ENCODE measurements at regions not wholly inside any gene's neighbourhood (a gene's known extent, or its start where the extent isn't known, plus 50 kb on each side); places are given as distances from the start of the nearest gene placed in this dataset.

DNA sequence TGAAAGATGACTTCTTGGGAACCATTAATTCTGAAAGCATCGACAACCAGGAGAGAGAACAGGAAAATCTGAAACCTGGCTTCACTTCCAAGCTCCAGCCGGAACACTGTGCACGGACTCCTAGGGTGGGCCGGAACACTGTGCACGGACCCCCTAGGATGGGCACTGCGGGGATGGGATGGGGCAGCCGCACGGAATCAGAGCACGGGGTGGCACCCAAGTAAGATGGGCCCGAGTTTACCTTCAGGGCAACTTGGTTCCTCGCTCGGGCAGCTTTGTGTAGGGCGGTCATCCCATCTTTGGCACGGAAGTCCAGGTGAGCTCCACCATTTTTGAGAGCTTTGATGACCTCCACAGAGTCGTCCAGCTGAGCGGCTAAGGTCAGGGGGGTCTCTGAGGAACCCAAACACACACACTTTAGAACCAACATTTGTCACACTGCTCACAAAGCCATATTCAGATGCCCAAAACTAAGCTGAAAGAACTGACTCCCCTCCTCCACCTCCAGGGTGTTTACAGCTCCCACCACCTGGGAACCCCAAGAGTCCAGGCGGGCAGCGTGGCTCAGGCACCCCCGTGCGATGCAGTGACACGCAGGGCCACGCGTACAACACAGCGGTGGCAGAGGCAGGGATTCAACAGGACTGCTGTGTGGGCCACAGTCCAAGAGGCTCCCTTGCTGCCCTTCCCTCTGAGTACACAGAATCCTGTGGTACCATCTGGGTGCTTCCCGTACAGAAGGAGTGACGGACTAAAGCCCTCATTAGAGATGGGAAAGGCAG lies 157.9 kb downstream of the SHANK2 start:
- Histone ChIP-seq H3K23ac (ENCODE audit: low read depth, low read length, poor library complexity) (peak overlapping the region; percentile 39), H2AFZ (ENCODE audit: low read length) (no peak overlapping the region), H4K91ac (ENCODE audit: low read depth, low read length, poor library complexity) (no peak overlapping the region), H3K9ac (ENCODE audit: low read depth, low read length, poor library complexity) (no peak overlapping the region), H3K9me3 (replicated peaks in 1 of 2; ENCODE audit: control insufficient read depth in 2 of 2, insufficient read depth in 1 of 2, low read depth in 1 of 2, low read length in 2 of 2) (peaks cover 0 to 5% of the 10 kb centered on the region in 2 donors), H3K4me1 (ENCODE audit: control insufficient read depth in 2 of 2, insufficient read depth in 1 of 2, low read depth in 1 of 2, low read length in 2 of 2) (peaks cover 0 to 3% of the 10 kb centered on the region in 2 donors), H3K79me1 (ENCODE audit: low read depth, low read length) (peaks cover 5% of the 10 kb centered on the region), H2AK5ac (ENCODE audit: low read depth, low read length) (no peak overlapping the region), H3K36me3 (replicated peaks in 1 of 2; ENCODE audit: control insufficient read depth in 2 of 2, insufficient read depth in 2 of 2, low read length in 2 of 2) (peaks cover 0 to 3% of the 10 kb centered on the region in 2 donors), H2BK12ac (ENCODE audit: low read length) (no peak overlapping the region), H3K4me2 (ENCODE audit: insufficient read depth, low read length, poor library complexity, severe bottlenecking) (no peak overlapping the region), H2BK5ac (ENCODE audit: low read length) (no peak overlapping the region), H3K27ac (replicated peaks; ENCODE audit: low read length) (no peak overlapping the region), H4K8ac (ENCODE audit: low read depth, low read length) (no peak overlapping the region), H3K4ac (ENCODE audit: low read length) (no peak overlapping the region), H2BK15ac (ENCODE audit: low read length) (no peak overlapping the region), H2BK120ac (ENCODE audit: low read depth, low read length) (no peak overlapping the region), H3K27me3 (ENCODE audit: control insufficient read depth in 3 of 3, insufficient read depth in 3 of 3, low read depth in 1 of 3, low read length in 3 of 3) (peaks cover 0 to 3% (median 0%) of the 10 kb centered on the region in 3 experiments), H3K14ac (ENCODE audit: low read length) (no peak overlapping the region), H3K4me3 (ENCODE audit: low read length in 2 of 2) (no peak overlapping the region), H3K18ac (ENCODE audit: low read length) (peak overlapping the region; percentile 28)
- no CpG with 5 or more reads among the region's 26 CpGs for WGBS, 2 donors (ENCODE audit: extremely low coverage in 2 of 2, insufficient read length in 2 of 2, insufficient replicate concordance in 1 of 2)
- no peak for DNase-seq (ENCODE audit: low spot score)

DNA sequence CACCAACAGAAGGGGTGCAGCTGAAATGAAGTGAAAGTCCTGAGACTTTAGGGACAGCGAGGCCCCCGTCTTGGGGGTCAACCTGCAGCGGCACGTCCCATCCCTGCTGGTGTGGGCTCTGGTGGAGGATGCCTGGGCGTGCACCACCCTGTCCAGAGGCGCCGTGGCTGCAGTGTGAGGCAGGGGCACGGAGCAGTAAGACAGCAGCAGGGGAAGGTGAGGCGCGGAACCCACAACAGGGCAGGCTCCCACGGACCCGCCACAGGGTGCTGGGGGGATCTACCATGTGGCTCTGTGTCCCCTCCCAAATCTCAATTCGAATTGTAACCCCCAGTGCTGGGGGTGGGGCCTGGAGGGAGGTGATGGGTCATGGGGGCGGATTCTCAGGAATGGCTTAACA lies 158.6 kb downstream of the SHANK2 start:
- no peak overlapping the region for H2AFZ ChIP-seq (ENCODE audit: low read length)
- H2BK15ac ChIP-seq (ENCODE audit: low read length), result no peak overlapping the region
- H3K18ac ChIP-seq (ENCODE audit: low read length), result peak overlapping the region; percentile 84
- H3K23ac ChIP-seq (ENCODE audit: low read depth, low read length, poor library complexity), result no peak overlapping the region
- H3K9me3 ChIP-seq (replicated peaks in 1 of 2; ENCODE audit: control insufficient read depth in 2 of 2, insufficient read depth in 1 of 2, low read depth in 1 of 2, low read length in 2 of 2), result peaks cover 0 to 5% of the 10 kb centered on the region in 2 donors
- peaks cover 0 to 3% of the 10 kb centered on the region in 2 donors for H3K36me3 ChIP-seq (replicated peaks in 1 of 2; ENCODE audit: control insufficient read depth in 2 of 2, insufficient read depth in 2 of 2, low read length in 2 of 2)
- no peak overlapping the region for H2BK5ac ChIP-seq (ENCODE audit: low read length)
- H4K91ac ChIP-seq (ENCODE audit: low read depth, low read length, poor library complexity), result no peak overlapping the region
- H3K4me3 ChIP-seq (ENCODE audit: low read length in 2 of 2), result peak overlapping the region in 1 of 2 donors; percentile 47
- H4K8ac ChIP-seq (ENCODE audit: low read depth, low read length), result no peak overlapping the region
- no peak overlapping the region for H3K9ac ChIP-seq (ENCODE audit: low read depth, low read length, poor library complexity)
- no peak overlapping the region for H2BK120ac ChIP-seq (ENCODE audit: low read depth, low read length)
- no peak overlapping the region for H3K4ac ChIP-seq (ENCODE audit: low read length)
- no peak overlapping the region for H3K27ac ChIP-seq (replicated peaks; ENCODE audit: low read length)
- peak overlapping the region; percentile 15 for H2AK5ac ChIP-seq (ENCODE audit: low read depth, low read length)
- peaks cover 5% of the 10 kb centered on the region for H3K79me1 ChIP-seq (ENCODE audit: low read depth, low read length)
- peak overlapping the region; percentile 90 for H3K14ac ChIP-seq (ENCODE audit: low read length)
- WGBS, 2 donors (ENCODE audit: extremely low coverage in 2 of 2, insufficient read length in 2 of 2, insufficient replicate concordance in 1 of 2), result no CpG with 5 or more reads among the region's 14 CpGs
- H3K4me2 ChIP-seq (ENCODE audit: insufficient read depth, low read length, poor library complexity, severe bottlenecking), result no peak overlapping the region
- no peak for DNase-seq (ENCODE audit: low spot score)
- peaks cover 0 to 4% of the 10 kb centered on the region in 2 donors for H3K4me1 ChIP-seq (ENCODE audit: control insufficient read depth in 2 of 2, insufficient read depth in 1 of 2, low read depth in 1 of 2, low read length in 2 of 2)
- peaks cover 0 to 3% (median 0%) of the 10 kb centered on the region in 3 experiments for H3K27me3 ChIP-seq (ENCODE audit: control insufficient read depth in 3 of 3, insufficient read depth in 3 of 3, low read depth in 1 of 3, low read length in 3 of 3)
- H2BK12ac ChIP-seq (ENCODE audit: low read length), result no peak overlapping the region

DNA sequence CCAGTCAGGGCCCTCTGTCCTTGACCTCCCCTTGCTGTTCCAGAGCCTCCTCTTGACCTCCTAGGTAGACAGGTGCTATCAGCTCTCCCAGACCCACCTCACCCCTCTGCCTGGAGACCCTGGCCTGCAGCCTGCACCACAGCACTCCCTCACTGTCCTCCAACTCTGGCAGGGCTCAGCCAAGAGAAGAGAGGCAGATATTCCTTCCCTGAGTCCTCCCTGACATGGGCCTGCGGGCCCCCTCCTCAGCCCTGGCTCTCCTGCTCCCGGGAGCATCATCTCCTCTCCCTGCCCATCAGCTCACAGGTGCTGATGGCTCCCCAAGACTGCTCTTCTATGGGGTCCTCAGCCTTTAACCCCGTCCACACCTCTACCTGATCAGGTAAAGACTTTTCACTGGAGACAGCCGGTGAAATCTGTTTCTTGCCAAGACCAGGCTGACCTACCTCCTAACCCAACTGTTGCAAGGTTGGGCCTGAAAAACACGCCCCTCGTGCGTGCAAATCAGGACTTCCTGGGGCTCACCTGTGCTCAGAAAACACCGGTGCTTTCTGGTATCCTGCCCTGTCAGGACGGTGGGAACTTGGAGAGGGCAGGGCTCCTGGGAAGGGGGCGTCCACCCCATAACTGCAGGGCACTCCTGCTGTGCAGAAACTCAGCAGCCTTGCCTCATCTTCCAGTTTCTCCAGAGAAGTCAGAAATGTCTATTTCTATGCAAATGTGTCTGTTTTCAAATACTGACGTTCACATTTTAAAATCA lies 160.7 kb downstream of the SHANK2 start:
- no peaks in the 10 kb centered on the region for H3K79me1 ChIP-seq (ENCODE audit: low read depth, low read length)
- H4K8ac ChIP-seq (ENCODE audit: low read depth, low read length), result no peak overlapping the region
- H3K27me3 ChIP-seq (ENCODE audit: control insufficient read depth in 3 of 3, insufficient read depth in 3 of 3, low read depth in 1 of 3, low read length in 3 of 3), result no peaks in the 10 kb centered on the region
- no peak for DNase-seq (ENCODE audit: low spot score)
- H2BK12ac ChIP-seq (ENCODE audit: low read length), result no peak overlapping the region
- H2AFZ ChIP-seq (ENCODE audit: low read length), result no peak overlapping the region
- no peak overlapping the region for H2BK15ac ChIP-seq (ENCODE audit: low read length)
- H3K4me3 ChIP-seq (ENCODE audit: low read length in 2 of 2), result no peak overlapping the region
- H3K23ac ChIP-seq (ENCODE audit: low read depth, low read length, poor library complexity), result no peak overlapping the region
- no peak overlapping the region for H3K4me2 ChIP-seq (ENCODE audit: insufficient read depth, low read length, poor library complexity, severe bottlenecking)
- peak overlapping the region; percentile 12 for H3K14ac ChIP-seq (ENCODE audit: low read length)
- H3K27ac ChIP-seq (replicated peaks; ENCODE audit: low read length), result no peak overlapping the region
- no peak overlapping the region for H2BK120ac ChIP-seq (ENCODE audit: low read depth, low read length)
- H4K91ac ChIP-seq (ENCODE audit: low read depth, low read length, poor library complexity), result no peak overlapping the region
- H2AK5ac ChIP-seq (ENCODE audit: low read depth, low read length), result peak overlapping the region; percentile 90
- peak overlapping the region; percentile 51 for H3K18ac ChIP-seq (ENCODE audit: low read length)
- H3K4ac ChIP-seq (ENCODE audit: low read length), result no peak overlapping the region
- no peaks in the 10 kb centered on the region for H3K9me3 ChIP-seq (replicated peaks in 1 of 2; ENCODE audit: control insufficient read depth in 2 of 2, insufficient read depth in 1 of 2, low read depth in 1 of 2, low read length in 2 of 2)
- H2BK5ac ChIP-seq (ENCODE audit: low read length), result peak overlapping the region; percentile 57
- H3K36me3 ChIP-seq (replicated peaks in 1 of 2; ENCODE audit: control insufficient read depth in 2 of 2, insufficient read depth in 2 of 2, low read length in 2 of 2), result no peaks in the 10 kb centered on the region
- WGBS, 2 donors (ENCODE audit: extremely low coverage in 2 of 2, insufficient read length in 2 of 2, insufficient replicate concordance in 1 of 2), result no CpG with 5 or more reads among the region's 11 CpGs
- no peak overlapping the region for H3K9ac ChIP-seq (ENCODE audit: low read depth, low read length, poor library complexity)
- peaks cover 0 to 1% of the 10 kb centered on the region in 2 donors for H3K4me1 ChIP-seq (ENCODE audit: control insufficient read depth in 2 of 2, insufficient read depth in 1 of 2, low read depth in 1 of 2, low read length in 2 of 2)

DNA sequence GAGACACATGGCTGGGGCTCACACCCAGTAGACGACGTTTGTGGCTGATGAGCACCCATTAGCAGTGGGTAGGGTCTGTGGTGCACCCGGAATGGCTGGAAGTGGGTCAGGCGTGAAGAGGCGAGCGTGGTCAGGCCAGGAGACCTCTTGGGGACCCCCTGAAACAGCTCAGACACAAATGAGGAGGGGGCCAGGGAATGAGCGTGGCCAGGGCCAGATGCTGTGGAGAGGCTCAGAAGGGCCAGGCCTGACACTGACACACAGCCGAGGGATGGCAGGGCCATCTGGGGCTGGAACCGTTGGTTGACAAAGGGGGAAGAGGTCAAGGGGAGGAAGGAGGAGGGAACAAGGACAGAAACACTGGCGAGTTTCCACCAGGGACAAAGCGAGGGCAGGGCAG lies 162.8 kb downstream of the SHANK2 start:
- no peak overlapping the region for H3K9ac ChIP-seq (ENCODE audit: low read depth, low read length, poor library complexity)
- no CpG with 5 or more reads among the region's 11 CpGs for WGBS, 2 donors (ENCODE audit: extremely low coverage in 2 of 2, insufficient read length in 2 of 2, insufficient replicate concordance in 1 of 2)

More for the DNA sequence above, 162.8 kb downstream of the SHANK2 start:
- H3K36me3 ChIP-seq (replicated peaks in 1 of 2; ENCODE audit: control insufficient read depth in 2 of 2, insufficient read depth in 2 of 2, low read length in 2 of 2), result no peaks in the 10 kb centered on the region
- peak overlapping the region; percentile 80 for H3K18ac ChIP-seq (ENCODE audit: low read length)
- H3K4ac ChIP-seq (ENCODE audit: low read length), result no peak overlapping the region
- peak overlapping the region; percentile 65 for H3K23ac ChIP-seq (ENCODE audit: low read depth, low read length, poor library complexity)
- no peaks in the 10 kb centered on the region for H3K79me1 ChIP-seq (ENCODE audit: low read depth, low read length)
- H3K27me3 ChIP-seq (ENCODE audit: control insufficient read depth in 3 of 3, insufficient read depth in 3 of 3, low read depth in 1 of 3, low read length in 3 of 3), result no peaks in the 10 kb centered on the region
- no peak for DNase-seq (ENCODE audit: low spot score)
- peak overlapping the region; percentile 87 for H2BK120ac ChIP-seq (ENCODE audit: low read depth, low read length)
- no peak overlapping the region for H3K4me2 ChIP-seq (ENCODE audit: insufficient read depth, low read length, poor library complexity, severe bottlenecking)
- no peak overlapping the region for H2AFZ ChIP-seq (ENCODE audit: low read length)
- no peak overlapping the region for H4K91ac ChIP-seq (ENCODE audit: low read depth, low read length, poor library complexity)
- no peak overlapping the region for H2BK12ac ChIP-seq (ENCODE audit: low read length)
- H3K9me3 ChIP-seq (replicated peaks in 1 of 2; ENCODE audit: control insufficient read depth in 2 of 2, insufficient read depth in 1 of 2, low read depth in 1 of 2, low read length in 2 of 2), result no peaks in the 10 kb centered on the region
- H2AK5ac ChIP-seq (ENCODE audit: low read depth, low read length), result peak overlapping the region; percentile 81
- peak overlapping the region; percentile 71 for H3K14ac ChIP-seq (ENCODE audit: low read length)
- H3K27ac ChIP-seq (replicated peaks; ENCODE audit: low read length), result no peak overlapping the region
- no peak overlapping the region for H2BK5ac ChIP-seq (ENCODE audit: low read length)
- peaks cover 0 to 1% of the 10 kb centered on the region in 2 donors for H3K4me1 ChIP-seq (ENCODE audit: control insufficient read depth in 2 of 2, insufficient read depth in 1 of 2, low read depth in 1 of 2, low read length in 2 of 2)
- no peak overlapping the region for H2BK15ac ChIP-seq (ENCODE audit: low read length)
- no peak overlapping the region for H4K8ac ChIP-seq (ENCODE audit: low read depth, low read length)
- no peak overlapping the region for H3K4me3 ChIP-seq (ENCODE audit: low read length in 2 of 2)

Measured in neuronal stem cell (in vitro differentiated cells).